ENCODE measurements at regions not wholly inside any gene's neighbourhood (a gene's known extent, or its start where the extent isn't known, plus 50 kb on each side); places are given as distances from the start of the nearest gene placed in this dataset.

- WGBS (ENCODE audit: extremely low coverage, insufficient read length, low lambda C conversion rate), result no CpG with 5 or more reads among the region's 3 CpGs
- peaks cover 25% of the 10 kb centered on the region for H3K27me3 Mint-ChIP-seq (ENCODE audit: low read depth)
Measured at GRCh38 chr10:123611243-123611642, 54.9 kb upstream of the GPR26 start.

More at GRCh38 chr10:123611243-123611642, 54.9 kb upstream of the GPR26 start:
- H4K20me1 ChIP-seq (ENCODE audit: control insufficient read depth, insufficient read depth, insufficient read length), result no peaks in the 10 kb centered on the region
- no peak overlapping the region for H3K4ac ChIP-seq (ENCODE audit: low read depth, low read length)
- H3K23me2 ChIP-seq (ENCODE audit: insufficient read length, low read depth, low read length, poor library complexity, severe bottlenecking), result no peaks in the 10 kb centered on the region
- no peak overlapping the region for H3K18ac ChIP-seq (ENCODE audit: insufficient read length, low read depth, low read length)
- H3K27ac Mint-ChIP-seq, result no peak overlapping the region
- H3K9me3 ChIP-seq (ENCODE audit: control insufficient read depth, low read depth, low read length), result no peaks in the 10 kb centered on the region
- H3K9me3 Mint-ChIP-seq, result no peaks in the 10 kb centered on the region
- H3K4me1 ChIP-seq (ENCODE audit: insufficient read depth, low read length), result peaks cover 16% of the 10 kb centered on the region
- DNase-seq, result no peak
- no peak overlapping the region for H3K23ac ChIP-seq (ENCODE audit: insufficient read length, low read depth, low read length)
- H2AFZ ChIP-seq (ENCODE audit: low read length), result no peak overlapping the region
- H2BK15ac ChIP-seq (ENCODE audit: low read depth, low read length), result no peak overlapping the region
- no peak overlapping the region for H2BK20ac ChIP-seq (ENCODE audit: low read depth, low read length, poor library complexity, severe bottlenecking)
- TF ChIP-seq CTCF (conservative IDR thresholded peaks at IDR 0.05), result no peak
- H3K56ac ChIP-seq (ENCODE audit: insufficient read length, low read depth, low read length), result no peak overlapping the region
- H3K36me3 Mint-ChIP-seq (ENCODE audit: insufficient read depth in 1 of 3, low read depth in 3 of 3), result no peaks in the 10 kb centered on the region; a peak in 1 of 7 replicates
- no peak overlapping the region for H3K4me2 ChIP-seq (ENCODE audit: insufficient read depth, insufficient read length, low read length)
- no peak overlapping the region for H2BK120ac ChIP-seq (ENCODE audit: low read depth, low read length, poor library complexity, severe bottlenecking)
- H3T11ph ChIP-seq (ENCODE audit: low read length), result no peak overlapping the region
- no peak overlapping the region for H3K27ac ChIP-seq (ENCODE audit: insufficient read length, low read depth, low read length)
- H2BK5ac ChIP-seq (ENCODE audit: insufficient read length, low read length), result no peak overlapping the region
- H3K79me1 ChIP-seq (ENCODE audit: insufficient read depth, low read depth, low read length, poor library complexity, severe bottlenecking), result no peaks in the 10 kb centered on the region
- no peak overlapping the region for H2BK12ac ChIP-seq (ENCODE audit: insufficient read length, low read depth, low read length)
- no peak overlapping the region for H4K91ac ChIP-seq (ENCODE audit: insufficient read length, low read depth, low read length)
- no peak overlapping the region for H3K14ac ChIP-seq (ENCODE audit: insufficient read depth, low read length)
- no peak overlapping the region for H4K5ac ChIP-seq (ENCODE audit: insufficient read length, low read depth, low read length)
- H3K27me3 ChIP-seq (ENCODE audit: insufficient read depth, low read length), result no peaks in the 10 kb centered on the region
- no peak overlapping the region for H3K4me3 Mint-ChIP-seq
- no peaks in the 10 kb centered on the region for H3K79me2 ChIP-seq (ENCODE audit: insufficient read depth, low read length)
- H2AK5ac ChIP-seq (ENCODE audit: insufficient read length, low read length), result no peak overlapping the region
- peaks cover 37 to 43% of the 10 kb centered on the region in 2 experiments for H3K4me1 Mint-ChIP-seq
- no peak overlapping the region for H4K8ac ChIP-seq (replicated peaks; ENCODE audit: insufficient read length, low read depth, low read length)
- no peak overlapping the region for H3K9ac ChIP-seq (ENCODE audit: extremely low read depth, insufficient read length, low read length)

Measured in H9 (cell line).